Neural crest cell (in vitro differentiated cells): ENCODE measurements at regions not wholly inside any gene's neighbourhood (a gene's known extent, or its start where the extent isn't known, plus 50 kb on each side); places are given as distances from the start of the nearest gene placed in this dataset.
"Not testable (repeated sequence)": the region's sequence is repeated elsewhere in the genome, so short reads cannot be mapped to it uniquely, and the experiment has no call there.

ENCODE experiments used
- DNase-seq: peaks from one replicate; pipeline ENCODE4 v3.0.0; 2021; ENCODE audit warnings: low read depth, mixed read lengths, low spot score
- H3K27ac Mint-ChIP-seq: one replicate; pipeline ENCODE4 v1.8.0; 2021; ENCODE audit warnings: mild to moderate bottlenecking, mixed read lengths; ENCODE audit not compliant: unreplicated experiment
- H3K27me3 Mint-ChIP-seq: 2 replicates; pipeline ENCODE4 v1.8.0; 2021; ENCODE audit warnings: low read depth, mild to moderate bottlenecking, mixed read lengths
- H3K36me3 Mint-ChIP-seq: 2 replicates; pipeline ENCODE4 v1.8.0; 2021; ENCODE audit warnings: low read depth, mild to moderate bottlenecking, mixed read lengths
- H3K4me1 Mint-ChIP-seq: 2 replicates; pipeline ENCODE4 v1.8.0; 2021; ENCODE audit warnings: mixed read lengths
- H3K4me3 Mint-ChIP-seq: one replicate; pipeline ENCODE4 v1.8.0; 2021; ENCODE audit warnings: mild to moderate bottlenecking, mixed read lengths
- H3K9me3 Mint-ChIP-seq: 2 replicates; pipeline ENCODE4 v1.8.0; 2021; ENCODE audit warnings: mixed read lengths
- TF ChIP-seq, protein P1 (sequence below): fragments of 200-600 bp; sonication (generic); conservative IDR thresholded peaks from 2 replicates; pipeline ENCODE4 v1.5.0; 2021; ENCODE audit warnings: antibody characterized with exemption, mild to moderate bottlenecking

DNA sequence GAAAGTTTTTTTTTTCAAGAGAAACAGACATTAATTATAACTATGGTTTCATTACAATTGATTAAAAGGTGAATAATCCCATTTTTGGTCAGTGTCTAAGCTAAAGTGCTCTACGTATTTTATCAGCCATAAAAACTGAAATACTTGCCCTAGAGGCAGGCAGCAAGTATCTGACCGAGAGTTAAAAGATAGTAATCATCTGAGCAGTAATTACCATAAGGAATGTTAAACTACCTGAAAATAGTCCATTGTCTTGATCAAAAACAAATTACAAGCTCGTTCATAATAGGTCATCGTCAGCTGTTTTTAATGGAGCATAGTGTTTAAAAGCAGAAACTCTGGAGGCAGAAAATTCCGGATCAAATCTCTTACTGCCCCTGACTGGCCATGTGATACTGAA lies 105.7 kb upstream of the ZEB2 start:
- TF ChIP-seq, protein P1, sequence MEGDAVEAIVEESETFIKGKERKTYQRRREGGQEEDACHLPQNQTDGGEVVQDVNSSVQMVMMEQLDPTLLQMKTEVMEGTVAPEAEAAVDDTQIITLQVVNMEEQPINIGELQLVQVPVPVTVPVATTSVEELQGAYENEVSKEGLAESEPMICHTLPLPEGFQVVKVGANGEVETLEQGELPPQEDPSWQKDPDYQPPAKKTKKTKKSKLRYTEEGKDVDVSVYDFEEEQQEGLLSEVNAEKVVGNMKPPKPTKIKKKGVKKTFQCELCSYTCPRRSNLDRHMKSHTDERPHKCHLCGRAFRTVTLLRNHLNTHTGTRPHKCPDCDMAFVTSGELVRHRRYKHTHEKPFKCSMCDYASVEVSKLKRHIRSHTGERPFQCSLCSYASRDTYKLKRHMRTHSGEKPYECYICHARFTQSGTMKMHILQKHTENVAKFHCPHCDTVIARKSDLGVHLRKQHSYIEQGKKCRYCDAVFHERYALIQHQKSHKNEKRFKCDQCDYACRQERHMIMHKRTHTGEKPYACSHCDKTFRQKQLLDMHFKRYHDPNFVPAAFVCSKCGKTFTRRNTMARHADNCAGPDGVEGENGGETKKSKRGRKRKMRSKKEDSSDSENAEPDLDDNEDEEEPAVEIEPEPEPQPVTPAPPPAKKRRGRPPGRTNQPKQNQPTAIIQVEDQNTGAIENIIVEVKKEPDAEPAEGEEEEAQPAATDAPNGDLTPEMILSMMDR = no peak
- DNase-seq = no peak
- H3K4me1 Mint-ChIP-seq = no peaks in the 10 kb centered on the region
- H3K4me3 Mint-ChIP-seq = no peak overlapping the region
- no peaks in the 10 kb centered on the region for H3K27me3 Mint-ChIP-seq
- no peak overlapping the region for H3K27ac Mint-ChIP-seq
- peaks cover 12% of the 10 kb centered on the region for H3K9me3 Mint-ChIP-seq
- H3K36me3 Mint-ChIP-seq = peaks cover 5% of the 10 kb centered on the region

GRCh38 chr2:144625226-144625625 lies 105.3 kb upstream of the ZEB2 start:
- no peaks in the 10 kb centered on the region for H3K27me3 Mint-ChIP-seq

DNA sequence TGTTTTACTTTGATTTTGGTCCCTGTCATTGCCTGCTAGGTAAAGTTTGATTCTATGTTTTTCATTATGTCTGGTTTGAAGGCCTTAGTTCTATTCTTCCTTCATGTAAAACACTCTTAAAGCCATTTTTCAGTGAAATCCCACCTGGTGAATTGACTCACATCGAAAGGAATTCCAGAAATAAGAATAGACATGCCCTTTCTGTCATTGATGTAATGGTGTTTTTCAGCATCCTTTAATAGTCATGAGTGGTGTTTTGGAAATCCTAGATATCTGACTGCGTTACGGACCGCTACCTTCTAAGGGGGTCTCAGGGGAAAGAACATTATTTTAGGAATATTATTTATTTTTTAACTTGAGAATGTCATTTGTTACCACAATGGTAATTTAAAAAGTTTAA lies 104.5 kb upstream of the ZEB2 start:
- Mint-ChIP-seq H3K36me3 (peaks cover 5% of the 10 kb centered on the region), H3K27ac (no peak overlapping the region), H3K4me3 (no peak overlapping the region), H3K9me3 (peaks cover 12% of the 10 kb centered on the region), H3K4me1 (peaks cover 4% of the 10 kb centered on the region), H3K27me3 (no peaks in the 10 kb centered on the region)
- no peak for DNase-seq
- TF ChIP-seq, protein P1 = no peak

More at GRCh38 chr2:144625226-144625625, 105.3 kb upstream of the ZEB2 start:
- peaks cover 12% of the 10 kb centered on the region for H3K9me3 Mint-ChIP-seq
- TF ChIP-seq, protein P1 = no peak
- H3K4me1 Mint-ChIP-seq = peaks cover 2% of the 10 kb centered on the region
- H3K4me3 Mint-ChIP-seq = no peak overlapping the region
- peaks cover 5% of the 10 kb centered on the region for H3K36me3 Mint-ChIP-seq
- no peak for DNase-seq
- H3K27ac Mint-ChIP-seq = no peak overlapping the region

DNA sequence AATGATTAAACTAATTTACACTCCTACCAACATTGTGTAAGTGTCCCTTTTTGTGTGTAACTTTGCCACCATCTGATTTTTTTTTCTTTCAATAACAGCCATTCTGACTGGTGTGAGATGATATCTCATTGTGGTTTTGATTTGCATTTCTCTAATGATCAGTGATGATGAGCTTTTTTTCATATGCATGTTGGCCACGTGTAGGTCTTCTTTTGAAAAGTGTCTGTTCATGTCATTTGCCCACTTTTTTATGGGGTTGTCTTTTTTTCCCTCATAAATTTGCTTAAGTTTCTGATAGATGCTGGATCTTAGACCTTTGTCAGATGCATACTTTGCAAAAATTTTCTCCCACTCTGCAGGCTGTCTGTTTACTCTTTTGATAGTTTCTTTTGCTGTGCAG lies 102.5 kb upstream of the ZEB2 start:
- not testable (repeated sequence) for H3K4me1 Mint-ChIP-seq, DNase-seq, H3K4me3 Mint-ChIP-seq, H3K27ac Mint-ChIP-seq, H3K27me3 Mint-ChIP-seq
- Mint-ChIP-seq H3K36me3 (peaks cover 11% of the 10 kb centered on the region), H3K9me3 (peaks cover 12% of the 10 kb centered on the region)

DNA sequence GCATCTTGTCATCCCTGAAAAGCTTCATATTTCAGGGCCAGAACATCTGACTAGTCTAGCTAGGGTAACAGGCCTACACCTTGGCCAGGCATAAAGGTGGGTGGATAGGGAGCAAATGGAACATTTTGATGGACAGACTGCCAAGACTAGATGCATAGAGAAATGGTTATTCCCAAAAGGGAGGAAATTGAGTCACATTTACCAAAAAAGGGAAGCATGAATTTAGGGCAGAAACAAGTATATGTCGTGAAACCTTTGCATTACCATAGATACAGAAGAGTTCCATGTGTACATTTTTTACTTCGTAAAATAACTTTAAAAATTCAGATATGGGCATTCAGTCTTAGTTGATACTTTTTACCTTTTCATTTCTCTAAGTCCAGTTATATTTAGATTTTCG lies 101.3 kb upstream of the ZEB2 start:
- no peak overlapping the region for H3K27ac Mint-ChIP-seq
- TF ChIP-seq, protein P1 = no peak

DNA sequence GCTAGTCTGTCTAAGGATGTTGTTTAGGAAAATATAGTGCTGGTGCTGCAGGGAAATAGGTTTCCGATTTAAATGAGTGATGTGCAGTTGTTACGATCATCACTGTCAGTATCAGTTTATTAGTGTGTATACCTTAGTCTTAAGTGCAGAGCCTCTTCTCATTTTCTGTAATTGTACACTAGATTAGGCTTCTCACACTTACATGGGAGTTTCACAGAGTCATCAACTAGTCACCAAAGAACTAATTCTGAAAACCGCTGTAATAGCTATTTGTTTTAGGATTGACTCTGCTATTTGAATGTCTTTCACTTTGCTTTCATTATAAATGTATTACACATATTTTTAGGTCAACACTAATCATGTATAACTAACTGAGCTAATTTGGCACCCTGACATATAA lies 99.8 kb upstream of the ZEB2 start:
- no peak overlapping the region for H3K27ac Mint-ChIP-seq
- TF ChIP-seq, protein P1 = no peak
- H3K4me1 Mint-ChIP-seq = peaks cover 7% of the 10 kb centered on the region
- H3K4me3 Mint-ChIP-seq = no peak overlapping the region
- peaks cover 16% of the 10 kb centered on the region for H3K9me3 Mint-ChIP-seq
- H3K36me3 Mint-ChIP-seq = peaks cover 14% of the 10 kb centered on the region
- DNase-seq = no peak
- H3K27me3 Mint-ChIP-seq = no peaks in the 10 kb centered on the region

More for the DNA sequence above, 101.3 kb upstream of the ZEB2 start:
- Mint-ChIP-seq H3K9me3 (peaks cover 12% of the 10 kb centered on the region), H3K27me3 (no peaks in the 10 kb centered on the region), H3K36me3 (peaks cover 11% of the 10 kb centered on the region), H3K4me3 (no peak overlapping the region), H3K4me1 (peaks cover 4% of the 10 kb centered on the region)
- DNase-seq = no peak

GRCh38 chr2:144617171-144617570 lies 97.3 kb upstream of the ZEB2 start:
- H3K27me3 Mint-ChIP-seq, DNase-seq: not testable (repeated sequence)
- peaks cover 15% of the 10 kb centered on the region for H3K9me3 Mint-ChIP-seq

More at GRCh38 chr2:144617171-144617570, 97.3 kb upstream of the ZEB2 start:
- not testable (repeated sequence) for H3K27ac Mint-ChIP-seq, H3K4me1 Mint-ChIP-seq, H3K4me3 Mint-ChIP-seq
- peaks cover 14% of the 10 kb centered on the region for H3K36me3 Mint-ChIP-seq
